ENCODE measurements at regions not wholly inside any gene's neighbourhood (a gene's known extent, or its start where the extent isn't known, plus 50 kb on each side); places are given as distances from the start of the nearest gene placed in this dataset.

GRCh38 chr4:126734465-126734864 lies 898.3 kb upstream of the INTU start:
- Histone ChIP-seq H2AFZ (ENCODE audit: low read length) (no peak overlapping the region), H3K4me2 (ENCODE audit: low read depth, low read length) (no peak overlapping the region), H3K27ac (ENCODE audit: low read length) (no peak overlapping the region), H3K79me2 (ENCODE audit: low read length) (no peaks in the 10 kb centered on the region), H3K9me3 (replicated peaks; ENCODE audit: insufficient read depth, low read length) (no peaks in the 10 kb centered on the region), H3K36me3 (replicated peaks; ENCODE audit: insufficient read depth, low read length) (no peaks in the 10 kb centered on the region), H3K9ac (ENCODE audit: low read length) (no peak overlapping the region), H3K27me3 (replicated peaks; ENCODE audit: insufficient read depth, low read length) (no peaks in the 10 kb centered on the region), H3K4me1 (ENCODE audit: low read length) (no peaks in the 10 kb centered on the region), H3F3A (ENCODE audit: insufficient read depth, low read length) (no peaks in the 10 kb centered on the region), H3K9me2 (replicated peaks; ENCODE audit: insufficient read depth, low read length) (no peaks in the 10 kb centered on the region), H3K4me3 (ENCODE audit: low read length) (no peak overlapping the region), H4K20me1 (ENCODE audit: insufficient read depth, low read length) (no peaks in the 10 kb centered on the region)
- TF ChIP-seq EZH2 (optimal IDR thresholded peaks at IDR 0.05; ENCODE audit: low read depth, low read length) (no peak), CTCF (IDR thresholded peaks at IDR 0.05; ENCODE audit: low read length) (no peak), EZH2phosphoT487 (IDR thresholded peaks at IDR 0.05; ENCODE audit: low read length) (no peak)
- DNase-seq, result no peak

DNA sequence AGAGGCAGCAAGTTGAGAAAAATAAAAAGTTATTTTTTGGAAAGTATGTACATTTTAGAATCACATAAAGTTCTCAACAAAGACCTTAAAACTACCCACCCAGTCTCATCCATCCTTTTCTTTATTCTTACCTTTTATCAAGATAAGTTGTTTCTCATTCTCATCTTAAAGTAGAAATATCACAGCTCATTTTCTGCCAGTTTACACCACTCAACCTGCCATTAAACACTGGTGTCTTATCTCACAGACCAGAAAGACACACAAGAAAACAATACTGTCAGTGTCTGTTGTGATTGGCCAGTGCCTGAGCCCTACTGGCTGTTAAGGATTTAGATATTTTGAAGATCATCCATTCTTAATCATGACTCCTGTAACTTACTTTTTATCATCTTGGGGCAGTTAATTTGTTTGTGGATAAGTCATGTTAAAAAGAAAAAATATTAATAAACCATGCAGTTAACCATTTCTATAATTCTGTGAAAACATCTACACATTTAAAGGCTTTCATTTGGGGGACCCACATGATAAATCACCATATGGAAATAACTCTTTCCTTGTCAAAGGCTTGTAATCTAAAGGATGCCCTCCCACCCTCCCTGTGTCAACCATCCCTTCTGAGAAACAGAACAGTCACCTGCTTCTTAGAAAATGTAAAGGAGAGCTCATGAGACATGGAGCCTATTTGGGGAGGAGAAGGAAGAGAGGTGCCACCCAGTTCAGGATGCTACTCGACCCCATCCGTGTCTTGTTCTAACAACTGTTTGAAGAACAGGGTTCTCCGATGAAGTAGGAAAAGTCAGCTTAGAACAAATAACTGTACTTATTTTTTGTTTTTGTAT lies 897.2 kb upstream of the INTU start:
- H3K4me2 ChIP-seq (ENCODE audit: low read depth, low read length), result no peak overlapping the region
- H3K79me2 ChIP-seq (ENCODE audit: low read length), result no peaks in the 10 kb centered on the region
- H3K27me3 ChIP-seq (replicated peaks; ENCODE audit: insufficient read depth, low read length), result no peaks in the 10 kb centered on the region
- H3F3A ChIP-seq (ENCODE audit: insufficient read depth, low read length), result no peaks in the 10 kb centered on the region
- H3K36me3 ChIP-seq (replicated peaks; ENCODE audit: insufficient read depth, low read length), result no peaks in the 10 kb centered on the region
- TF ChIP-seq EZH2phosphoT487 (IDR thresholded peaks at IDR 0.05; ENCODE audit: low read length) (no peak), CTCF (IDR thresholded peaks at IDR 0.05; ENCODE audit: low read length) (no peak), EZH2 (optimal IDR thresholded peaks at IDR 0.05; ENCODE audit: low read depth, low read length) (no peak)
- no peaks in the 10 kb centered on the region for H3K9me3 ChIP-seq (replicated peaks; ENCODE audit: insufficient read depth, low read length)
- DNase-seq, result no peak
- H3K9ac ChIP-seq (ENCODE audit: low read length), result no peak overlapping the region
- no peaks in the 10 kb centered on the region for H3K9me2 ChIP-seq (replicated peaks; ENCODE audit: insufficient read depth, low read length)
- H2AFZ ChIP-seq (ENCODE audit: low read length), result no peak overlapping the region
- H3K4me1 ChIP-seq (ENCODE audit: low read length), result peaks cover under 1% of the 10 kb centered on the region; the same call in 1 of the 2 replicates
- no peak overlapping the region for H3K4me3 ChIP-seq (ENCODE audit: low read length)
- no peak overlapping the region for H3K27ac ChIP-seq (ENCODE audit: low read length)
- no peaks in the 10 kb centered on the region for H4K20me1 ChIP-seq (ENCODE audit: insufficient read depth, low read length)

- H3K4me2 ChIP-seq (ENCODE audit: low read depth, low read length), result no peak overlapping the region
- H3K9me3 ChIP-seq (replicated peaks; ENCODE audit: insufficient read depth, low read length), result no peaks in the 10 kb centered on the region
- no peak overlapping the region for H3K4me3 ChIP-seq (ENCODE audit: low read length)
- H3K9ac ChIP-seq (ENCODE audit: low read length), result no peak overlapping the region
- no peaks in the 10 kb centered on the region for H4K20me1 ChIP-seq (ENCODE audit: insufficient read depth, low read length)
- H3K79me2 ChIP-seq (ENCODE audit: low read length), result no peaks in the 10 kb centered on the region
- no peak overlapping the region for H3K27ac ChIP-seq (ENCODE audit: low read length)
- H3K36me3 ChIP-seq (replicated peaks; ENCODE audit: insufficient read depth, low read length), result no peaks in the 10 kb centered on the region
- DNase-seq, result no peak
- no peaks in the 10 kb centered on the region for H3K27me3 ChIP-seq (replicated peaks; ENCODE audit: insufficient read depth, low read length)
- no peak overlapping the region for H2AFZ ChIP-seq (ENCODE audit: low read length)
- peaks cover 5% of the 10 kb centered on the region for H3F3A ChIP-seq (ENCODE audit: insufficient read depth, low read length)
- H3K4me1 ChIP-seq (ENCODE audit: low read length), result peaks cover 7% of the 10 kb centered on the region
- H3K9me2 ChIP-seq (replicated peaks; ENCODE audit: insufficient read depth, low read length), result no peaks in the 10 kb centered on the region
- no peak for TF ChIP-seq CTCF (IDR thresholded peaks at IDR 0.05; ENCODE audit: low read length)
- TF ChIP-seq EZH2phosphoT487 (IDR thresholded peaks at IDR 0.05; ENCODE audit: low read length), result no peak
- TF ChIP-seq EZH2 (optimal IDR thresholded peaks at IDR 0.05; ENCODE audit: low read depth, low read length), result no peak
Observed at GRCh38 chr4:126736133-126736518, 896.6 kb upstream of the INTU start.
